COR-L47 (cell line): ENCODE measurements at regions not wholly inside any gene's neighbourhood (a gene's known extent, or its start where the extent isn't known, plus 50 kb on each side); places are given as distances from the start of the nearest gene placed in this dataset.

Experiments
- DNase-seq: peaks from one replicate; lab custom pipeline; 2025; lab: John Stamatoyannopoulos, UW

DNA sequence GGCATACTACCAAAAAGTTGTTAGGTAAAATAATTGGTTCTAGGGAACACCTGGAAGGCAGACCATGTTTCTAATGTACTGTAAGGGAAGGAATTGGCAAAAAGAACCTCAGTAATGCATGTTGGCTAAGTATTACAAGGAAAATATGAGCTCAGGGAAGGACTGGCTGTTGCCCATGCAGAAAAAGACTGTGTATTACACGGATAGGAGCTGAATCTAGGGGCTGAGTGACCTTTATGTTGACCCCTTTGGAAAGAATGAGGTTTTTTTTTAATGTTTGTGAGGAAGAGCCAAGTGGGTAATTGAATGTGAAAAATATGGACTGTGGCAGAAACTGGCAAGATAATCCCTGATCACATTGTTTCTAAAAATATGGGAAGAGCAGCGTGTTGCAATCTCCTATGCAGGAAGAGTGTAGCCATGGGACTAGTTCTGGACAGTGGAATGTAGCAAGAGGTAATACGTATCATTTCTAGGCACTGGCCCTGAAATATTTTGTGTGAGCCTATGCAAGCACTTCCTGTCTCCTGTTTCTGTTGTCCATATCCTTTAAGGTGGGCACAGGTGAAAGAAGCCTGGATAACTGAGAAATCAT is 95.1 kb upstream of the CNTNAP4 start:
- DNase-seq, result no peak

DNA sequence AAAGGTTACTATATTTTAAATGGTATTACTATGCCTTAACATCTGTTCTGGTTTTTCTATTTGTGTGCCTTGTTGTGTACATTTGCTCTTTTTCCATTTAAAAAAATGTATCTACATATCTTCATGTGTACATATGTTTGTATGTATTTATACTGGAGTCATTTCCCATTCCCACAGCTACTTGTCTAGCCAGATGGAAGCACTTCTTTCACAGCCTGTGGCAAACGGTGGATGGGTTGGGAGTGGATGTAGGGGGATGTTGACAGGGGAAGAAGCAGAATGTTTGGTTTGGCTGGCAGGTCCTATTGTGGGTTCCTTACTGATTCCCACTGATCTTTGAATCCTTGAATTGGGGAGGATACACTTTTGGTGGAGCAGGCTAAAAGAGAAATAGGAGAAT is 93.6 kb upstream of the CNTNAP4 start:
- no peak for DNase-seq

DNA sequence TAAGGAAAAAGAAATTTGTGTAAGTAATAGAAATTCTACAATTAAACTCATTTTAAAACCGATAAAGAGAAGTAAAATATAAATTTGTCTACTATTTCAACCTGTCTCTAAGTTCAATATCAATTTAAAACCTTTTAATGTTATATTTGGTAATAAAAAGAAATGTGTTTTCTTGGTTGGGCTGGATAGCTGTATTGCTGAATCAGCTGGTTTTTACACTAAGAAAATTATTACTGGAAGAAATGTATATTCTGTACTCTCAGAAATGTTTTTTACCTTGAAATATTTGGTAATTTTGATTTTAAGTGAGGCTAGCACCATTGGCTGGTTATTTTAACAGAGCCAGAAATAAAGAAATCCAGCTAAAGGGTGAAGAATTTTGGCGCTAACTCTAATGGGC is 87.1 kb upstream of the CNTNAP4 start:
- DNase-seq, result no peak

DNA sequence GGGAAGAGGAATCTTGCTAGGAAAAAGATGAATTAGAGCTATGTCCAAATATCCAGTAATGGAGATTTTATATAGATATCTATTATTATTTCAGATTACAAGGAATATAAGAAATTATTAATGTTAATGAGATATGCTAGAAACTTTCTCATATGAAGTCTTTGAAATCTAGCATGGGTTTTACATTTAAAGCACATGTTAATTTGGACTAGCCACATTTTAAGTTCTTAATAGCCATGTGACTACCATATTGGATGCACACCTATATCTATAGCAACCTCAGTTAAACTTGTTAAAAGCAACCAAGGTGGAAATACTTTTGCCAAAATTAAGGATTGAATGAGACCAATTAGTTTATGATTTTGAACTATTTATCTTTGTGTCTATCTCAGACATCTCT is 86.7 kb upstream of the CNTNAP4 start:
- DNase-seq, result no peak

DNA sequence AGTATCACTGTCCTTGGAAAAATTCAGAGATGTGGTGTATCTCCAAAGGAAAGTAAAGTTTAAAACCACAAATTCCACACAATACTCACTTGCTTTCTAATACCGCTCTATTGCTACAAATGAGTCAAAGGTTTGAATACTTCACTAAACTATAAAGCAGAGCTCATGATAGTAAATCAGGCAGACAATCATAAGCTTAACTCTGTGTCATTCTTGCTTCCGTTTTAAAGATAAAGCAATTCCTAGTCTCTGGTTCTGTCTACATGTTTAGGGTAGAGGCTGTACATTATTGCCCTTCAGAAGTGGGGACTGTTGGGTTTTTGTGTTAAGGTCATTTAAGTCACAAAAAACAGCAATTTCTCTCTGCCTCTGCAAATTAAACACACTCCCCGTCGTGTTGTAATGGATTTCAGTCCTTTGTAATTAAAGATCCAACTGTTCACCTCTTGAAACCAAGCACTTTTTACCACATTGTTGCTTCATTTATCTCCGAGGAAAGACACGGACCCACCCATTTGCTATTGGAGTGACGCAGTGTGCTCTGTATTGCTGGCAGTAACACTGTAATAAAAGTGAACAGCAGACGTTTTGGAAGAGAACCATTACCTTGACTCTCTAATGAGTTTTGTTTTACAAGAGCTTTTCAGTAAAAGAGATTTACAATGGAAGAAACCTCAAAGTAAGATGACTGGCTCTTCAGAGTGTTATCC is 83.1 kb upstream of the CNTNAP4 start:
- no peak for DNase-seq

DNA sequence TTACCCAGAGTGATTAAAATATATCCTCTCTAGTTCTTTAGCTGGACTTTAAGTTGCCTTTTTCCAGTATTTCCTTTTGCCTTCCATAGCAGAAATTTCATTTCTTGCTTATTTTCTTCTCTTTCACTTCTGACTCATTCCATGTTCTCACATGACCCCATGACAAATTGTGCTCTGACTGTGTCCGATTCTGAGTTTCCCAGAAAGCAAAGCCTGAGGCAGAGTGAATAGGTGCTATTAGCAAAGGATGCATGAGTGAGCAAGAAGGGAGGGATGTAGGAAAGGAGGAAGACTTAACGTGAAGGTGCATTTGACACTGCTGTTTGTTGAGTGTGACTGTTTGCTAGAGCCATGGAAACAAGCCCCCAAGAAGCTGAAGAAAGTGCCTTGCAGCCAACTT is 82.6 kb upstream of the CNTNAP4 start:
- no peak for DNase-seq

DNA sequence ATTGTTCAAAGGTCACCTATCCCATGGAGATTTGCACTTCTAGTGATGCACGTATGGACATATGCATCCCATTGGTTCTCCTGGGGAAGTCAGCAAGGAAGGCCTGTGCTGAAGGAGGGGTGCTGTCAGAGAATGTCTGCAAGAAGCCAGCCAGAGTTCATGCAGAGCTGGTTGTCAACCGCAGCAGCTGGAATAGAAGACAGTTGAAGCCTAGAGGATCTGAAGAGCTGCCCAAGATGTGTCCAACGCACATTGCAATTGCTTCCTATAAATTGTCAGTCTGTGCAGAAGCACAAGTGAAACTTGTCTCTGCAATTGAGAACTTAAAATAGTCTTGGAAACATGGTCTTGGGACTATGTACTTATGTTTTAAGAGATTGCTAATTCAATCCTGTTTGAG is 82.1 kb upstream of the CNTNAP4 start:
- no peak for DNase-seq

DNA sequence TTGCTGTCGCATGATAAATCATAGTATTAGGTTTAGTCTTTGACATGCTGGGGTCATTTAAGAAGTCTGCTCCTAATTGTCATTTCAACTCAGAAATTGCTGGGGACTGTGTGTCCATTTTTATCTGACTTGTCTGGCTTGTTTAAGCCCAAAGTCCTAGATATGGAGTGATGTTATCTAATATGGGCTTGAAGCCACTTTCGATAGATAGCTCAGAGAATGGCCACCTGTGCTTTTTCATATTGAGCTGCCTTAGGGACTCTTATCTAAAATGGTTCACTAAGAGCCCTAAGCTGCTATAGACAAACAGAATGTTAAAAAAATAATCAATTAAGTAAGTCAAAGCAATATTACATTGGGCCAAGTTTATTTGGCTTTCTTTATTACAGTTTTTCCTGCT is 81.6 kb upstream of the CNTNAP4 start:
- DNase-seq, result no peak

DNA sequence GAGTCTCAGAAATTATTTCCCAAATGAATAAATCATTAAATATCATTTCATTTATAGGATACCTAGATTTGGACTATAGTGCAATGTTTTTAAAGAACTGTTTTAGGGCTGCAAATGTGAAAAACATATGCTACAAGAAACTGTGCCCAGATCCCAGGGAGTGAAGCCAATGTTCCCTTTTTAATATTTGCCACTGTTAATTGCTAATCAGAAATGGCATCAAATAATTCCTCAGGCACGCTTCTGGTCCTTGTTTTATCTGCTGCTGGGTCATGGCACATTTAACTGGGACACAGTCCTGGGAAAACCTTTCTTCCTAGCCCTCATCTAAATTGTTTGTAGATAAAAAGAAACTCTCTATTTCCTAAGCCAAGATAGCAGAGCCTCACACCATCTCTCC is 79.3 kb upstream of the CNTNAP4 start:
- DNase-seq, result no peak

DNA sequence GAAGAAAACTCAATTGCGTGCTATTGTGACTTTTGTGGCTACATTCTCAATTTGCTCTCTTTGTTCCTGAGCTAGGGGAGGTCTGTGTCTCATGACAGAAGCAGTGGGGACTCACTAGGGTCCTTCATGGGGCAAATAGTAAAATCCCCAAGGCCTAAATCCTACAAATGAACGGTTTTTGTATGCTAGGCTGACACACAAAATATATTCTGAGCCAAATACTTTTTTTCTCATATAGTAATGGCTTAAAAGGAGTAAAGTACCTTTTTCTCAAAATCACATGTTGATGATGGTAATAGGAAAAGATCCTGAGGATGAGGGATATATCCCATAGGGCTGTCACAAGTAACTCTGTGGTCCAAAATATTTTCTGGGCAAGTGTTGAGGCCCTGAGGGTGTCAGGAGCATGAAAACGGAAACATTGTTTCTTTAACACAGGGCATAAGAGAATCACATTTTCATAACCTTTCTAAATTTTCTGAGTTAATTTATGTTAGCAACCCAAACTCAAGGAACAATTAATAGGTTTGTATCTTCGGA is 77.5 kb upstream of the CNTNAP4 start:
- no peak for DNase-seq

DNA sequence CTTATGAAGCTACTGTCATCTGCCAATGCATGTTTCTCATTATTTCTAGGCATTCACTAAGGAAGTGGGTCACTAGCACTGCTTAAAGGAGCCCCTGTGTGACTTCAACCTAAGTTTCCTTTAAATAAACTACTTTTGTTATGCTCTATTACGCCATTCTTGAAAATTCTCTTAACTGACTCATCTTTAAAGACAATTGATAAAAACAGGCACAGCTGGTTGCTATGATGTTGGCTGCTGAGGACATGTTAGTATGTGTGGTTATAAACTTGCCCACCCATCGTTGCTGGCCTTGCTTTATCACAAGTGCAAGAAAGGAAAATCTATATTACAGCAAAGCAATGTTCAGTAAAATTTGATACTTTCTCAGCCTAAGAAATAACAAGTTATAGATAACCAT is 75.8 kb upstream of the CNTNAP4 start:
- DNase-seq, result no peak

DNA sequence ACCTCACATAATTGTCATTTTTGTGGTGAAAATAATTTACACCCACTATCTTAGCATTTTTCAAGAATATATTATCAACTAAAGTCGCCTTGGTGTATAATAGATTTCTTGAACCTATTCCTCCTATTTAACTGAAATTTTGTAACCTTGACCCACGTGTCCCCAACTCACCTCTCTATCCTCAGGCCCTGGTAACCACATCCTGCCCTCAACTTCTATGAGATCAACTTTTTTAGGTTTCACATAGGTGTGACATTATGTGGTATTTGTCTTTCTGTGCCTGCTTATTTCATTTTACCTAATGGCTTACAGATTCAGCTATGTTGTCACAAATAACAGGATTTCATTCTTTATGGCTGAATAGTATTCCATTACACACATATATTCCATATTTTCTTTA is 73.0 kb upstream of the CNTNAP4 start:
- no peak for DNase-seq

DNA sequence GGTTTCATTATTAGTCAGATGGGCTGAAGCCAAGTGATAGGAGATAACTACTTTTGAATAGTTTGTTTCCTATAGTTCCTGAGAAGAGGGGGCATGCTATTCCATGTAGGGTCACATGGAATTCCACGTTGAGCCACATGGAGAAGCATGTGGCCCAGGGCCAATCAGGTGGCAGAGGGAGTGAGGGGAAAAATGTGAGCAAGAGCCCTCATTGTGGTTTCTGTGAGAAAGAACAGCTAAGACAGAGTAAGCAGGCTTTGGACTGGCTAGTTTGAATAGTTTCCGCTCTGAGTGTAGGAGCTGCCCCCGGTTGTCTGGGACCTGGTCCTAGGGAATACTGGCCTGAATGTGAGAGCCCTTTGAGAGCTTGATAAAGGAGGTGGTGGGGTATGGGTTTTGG is 69.9 kb upstream of the CNTNAP4 start:
- DNase-seq, result no peak

DNA sequence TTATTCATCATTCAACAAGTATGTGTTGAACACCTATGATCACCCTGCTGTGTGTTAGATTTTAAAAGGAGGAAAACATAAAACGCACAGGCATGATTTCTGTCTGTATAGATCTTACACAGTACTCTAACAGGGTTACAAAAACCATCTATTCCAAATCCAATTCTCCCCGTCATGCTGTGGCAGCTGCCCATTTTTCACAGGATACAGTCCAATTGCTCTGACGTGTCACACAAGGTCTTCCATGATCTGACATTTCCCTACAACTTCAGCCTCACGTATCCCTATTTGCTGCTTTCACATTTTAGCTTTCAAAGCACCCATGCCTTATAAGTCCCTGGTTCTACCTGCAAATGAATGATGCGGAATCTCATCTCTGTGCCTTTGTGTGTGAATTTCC is 67.0 kb upstream of the CNTNAP4 start:
- DNase-seq, result no peak

DNA sequence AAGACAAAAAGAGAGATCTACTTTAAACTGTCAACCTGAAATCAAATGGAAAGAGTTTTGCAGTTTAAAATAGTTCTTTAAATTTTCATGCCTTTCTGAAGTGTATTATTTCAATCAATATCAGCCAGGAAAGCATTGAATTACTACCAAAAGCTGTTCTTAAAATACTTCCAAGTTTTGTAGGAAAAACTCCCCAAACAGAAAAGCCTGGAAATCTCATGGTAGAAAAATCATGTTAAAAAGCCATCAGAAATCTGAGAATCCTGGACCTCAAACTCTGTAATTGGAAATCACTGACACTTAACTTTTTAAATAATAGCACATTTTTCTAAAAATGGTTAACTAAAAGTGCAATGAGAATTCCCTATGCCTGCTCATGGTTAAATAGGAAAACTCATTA is 63.3 kb upstream of the CNTNAP4 start:
- no peak for DNase-seq

DNA sequence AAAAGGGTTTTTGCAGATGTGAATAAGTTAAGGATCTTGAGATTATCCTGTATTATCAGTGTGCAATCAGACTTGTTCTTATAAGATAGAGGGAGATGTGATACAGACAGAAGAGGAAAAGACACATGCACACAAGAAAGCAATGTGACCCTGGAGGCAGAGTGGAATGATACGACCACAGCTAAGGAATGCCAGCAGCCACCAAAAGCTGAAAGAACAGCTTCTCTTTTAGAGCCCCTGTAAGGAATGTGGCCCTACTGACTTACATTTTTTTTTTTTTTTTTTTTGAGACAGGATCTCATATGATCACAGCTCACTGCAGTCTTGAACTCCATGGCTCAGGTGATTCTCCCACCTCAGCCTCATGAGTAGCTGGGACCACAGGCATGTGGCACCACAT is 62.3 kb upstream of the CNTNAP4 start:
- no peak for DNase-seq

DNA sequence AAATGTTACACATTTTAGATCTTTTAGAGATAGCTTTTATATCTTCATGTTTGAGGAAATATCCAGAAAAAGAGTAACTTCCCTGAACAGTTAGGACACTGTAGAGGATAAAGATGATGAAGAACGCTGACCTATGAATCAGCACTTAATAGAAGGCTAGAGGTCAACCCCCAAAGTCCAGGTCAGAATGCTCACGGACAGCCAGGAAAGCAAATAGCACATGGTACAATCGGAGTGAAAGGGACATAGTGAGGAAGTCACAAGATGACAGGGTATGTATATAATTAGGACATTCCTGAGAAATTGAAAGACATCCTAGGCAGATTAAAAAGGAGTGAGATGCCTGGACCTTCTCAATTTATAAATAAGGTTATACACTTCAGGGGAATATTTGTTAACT is 55.1 kb upstream of the CNTNAP4 start:
- no peak for DNase-seq

DNA sequence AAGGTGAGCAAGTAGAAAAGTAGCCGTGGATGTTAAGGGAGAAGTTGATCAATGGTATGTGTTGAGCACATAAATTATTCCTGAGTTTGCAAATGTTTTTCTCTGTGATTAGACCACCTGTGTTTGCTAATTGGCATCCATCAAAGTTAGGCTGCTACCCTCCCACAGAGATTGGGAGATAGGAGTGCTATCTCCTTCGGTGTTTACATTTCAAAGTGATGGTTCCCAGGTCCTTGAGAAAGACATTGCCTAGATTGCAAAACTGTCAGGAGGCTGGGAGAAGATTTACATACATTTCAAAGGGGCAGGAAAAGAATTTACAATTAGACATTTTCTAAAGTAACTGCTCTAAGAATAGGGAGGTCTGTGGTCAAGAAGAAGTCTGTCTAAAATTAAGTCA is 54.3 kb upstream of the CNTNAP4 start:
- DNase-seq, result no peak

DNA sequence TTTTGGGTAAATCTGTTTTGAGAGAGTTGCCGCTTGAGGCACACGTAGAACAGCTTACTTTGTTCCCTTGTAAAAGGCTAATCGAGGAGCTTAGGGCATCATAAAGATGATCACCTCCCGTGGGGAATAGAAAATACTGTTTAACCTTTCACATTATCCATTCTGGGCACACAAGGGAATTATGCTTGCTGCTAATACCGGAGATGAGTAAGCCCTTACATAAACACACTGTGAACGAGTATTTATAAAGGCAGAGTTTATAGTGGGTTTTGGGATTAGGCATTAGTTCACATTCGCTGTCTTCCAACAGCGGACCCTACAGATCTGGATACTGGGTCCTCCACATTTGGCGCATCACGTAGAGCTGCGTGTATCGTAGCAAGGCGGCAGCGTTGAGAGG is 51.2 kb upstream of the CNTNAP4 start:
- no peak for DNase-seq

DNA sequence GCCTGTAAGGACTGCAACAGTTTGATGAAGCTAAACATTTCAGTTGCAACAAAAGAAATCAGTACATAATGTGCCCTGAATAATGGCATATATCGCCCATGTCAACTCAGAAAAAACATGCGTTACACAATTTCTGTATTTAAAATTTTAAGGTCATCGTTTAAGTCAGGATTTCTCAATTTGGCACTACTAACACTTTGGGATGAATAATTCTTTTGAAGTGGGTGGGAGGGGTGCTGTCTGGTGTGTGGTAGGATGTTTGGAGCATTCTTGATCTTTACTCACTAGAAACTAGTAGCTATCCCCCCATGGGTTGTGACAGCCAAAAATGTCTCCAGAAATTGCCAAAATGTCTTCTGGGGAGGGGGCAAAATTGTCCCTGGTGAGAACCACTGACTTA is 50.7 kb upstream of the CNTNAP4 start:
- DNase-seq, result no peak
